HG03060 (cell line): ENCODE measurements at regions not wholly inside any gene's neighbourhood (a gene's known extent, or its start where the extent isn't known, plus 50 kb on each side); places are given as distances from the start of the nearest gene placed in this dataset.

Experiments used
- ATAC-seq: cut with Tn5 transposase; IDR thresholded peaks from one replicate; pipeline ENCODE4 v1.9.1; 2021; ENCODE audit warnings: low read depth, moderate number of reproducible peaks; ENCODE audit not compliant: unreplicated experiment

GRCh38 chr18:28523758-28524475, 347.0 kb upstream of the CDH2 start:
- ATAC-seq = no peak

GRCh38 chr18:28522236-28522635, 345.3 kb upstream of the CDH2 start:
- ATAC-seq = no peak

GRCh38 chr18:28519997-28520396, 343.1 kb upstream of the CDH2 start:
- no peak for ATAC-seq

- no peak for ATAC-seq
Measured at GRCh38 chr18:28514699-28515098, 337.8 kb upstream of the CDH2 start.

- no peak for ATAC-seq
Measured at GRCh38 chr18:28512357-28512756, 335.4 kb upstream of the CDH2 start.

- no peak for ATAC-seq
Measured at GRCh38 chr18:28511413-28511821, 334.5 kb upstream of the CDH2 start.

GRCh38 chr18:28510210-28510609, 333.3 kb upstream of the CDH2 start:
- ATAC-seq = no peak

- no peak for ATAC-seq
Measured at GRCh38 chr18:28504066-28504465, 327.1 kb upstream of the CDH2 start.

GRCh38 chr18:28494151-28494550, 317.2 kb upstream of the CDH2 start:
- ATAC-seq = no peak

GRCh38 chr18:28485918-28486317, 309.0 kb upstream of the CDH2 start:
- ATAC-seq = no peak

- no peak for ATAC-seq
Measured at GRCh38 chr18:28485210-28485801, 308.4 kb upstream of the CDH2 start.

- no peak for ATAC-seq
Measured at GRCh38 chr18:28478531-28478930, 301.6 kb upstream of the CDH2 start.

GRCh38 chr18:28476302-28476701, 299.4 kb upstream of the CDH2 start:
- no peak for ATAC-seq

- ATAC-seq = no peak
Measured at GRCh38 chr18:28469946-28470345, 293.0 kb upstream of the CDH2 start.

GRCh38 chr18:28468901-28469300, 292.0 kb upstream of the CDH2 start:
- no peak for ATAC-seq

- no peak for ATAC-seq
Measured at GRCh38 chr18:28466204-28466603, 289.3 kb upstream of the CDH2 start.

GRCh38 chr18:28459587-28459986, 282.7 kb upstream of the CDH2 start:
- ATAC-seq = no peak

- ATAC-seq = no peak
Measured at GRCh38 chr18:28458751-28459150, 281.8 kb upstream of the CDH2 start.

- ATAC-seq = no peak
Measured at GRCh38 chr18:28457784-28458183, 280.9 kb upstream of the CDH2 start.

GRCh38 chr18:28455971-28456370, 279.0 kb upstream of the CDH2 start:
- ATAC-seq = no peak

GRCh38 chr18:28439870-28440269, 262.9 kb upstream of the CDH2 start:
- ATAC-seq = no peak

GRCh38 chr18:28438381-28438780, 261.5 kb upstream of the CDH2 start:
- no peak for ATAC-seq
